ENCODE measurements at regions not wholly inside any gene's neighbourhood (a gene's known extent, or its start where the extent isn't known, plus 50 kb on each side); places are given as distances from the start of the nearest gene placed in this dataset.

- Histone ChIP-seq H3K9me3 (ENCODE audit: control insufficient read depth in 2 of 2, insufficient read depth in 1 of 2, low read depth in 1 of 2, low read length in 1 of 2) (no peaks in the 10 kb centered on the region), H3K36me3 (ENCODE audit: control insufficient read depth in 2 of 2, insufficient read depth in 2 of 2, low read length in 1 of 2) (no peaks in the 10 kb centered on the region), H3K4me1 (ENCODE audit: control insufficient read depth in 2 of 2, insufficient read depth in 2 of 2, low read length in 1 of 2) (no peaks in the 10 kb centered on the region), H3K27ac (ENCODE audit: low read depth in 2 of 2, low read length in 1 of 2) (no peak overlapping the region), H3K4me3 (ENCODE audit: low read depth in 1 of 2, low read length in 2 of 2) (no peak overlapping the region), H3K27me3 (ENCODE audit: control insufficient read depth in 1 of 2, insufficient read depth in 2 of 2, low read length in 2 of 2) (no peaks in the 10 kb centered on the region)
- 81 to 89% methylated on average over 2 of the region's 2 CpGs for WGBS, 2 donors
These were observed 178.6 kb downstream of the PLCE1 start for GRCh38 chr10:94172332-94172731.

- Histone ChIP-seq H3K27ac (ENCODE audit: low read depth in 2 of 2, low read length in 1 of 2) (no peak overlapping the region), H3K36me3 (ENCODE audit: control insufficient read depth in 2 of 2, insufficient read depth in 2 of 2, low read length in 1 of 2) (no peaks in the 10 kb centered on the region), H3K27me3 (ENCODE audit: control insufficient read depth in 1 of 2, insufficient read depth in 2 of 2, low read length in 2 of 2) (no peaks in the 10 kb centered on the region), H3K9me3 (ENCODE audit: control insufficient read depth in 2 of 2, insufficient read depth in 1 of 2, low read depth in 1 of 2, low read length in 1 of 2) (no peaks in the 10 kb centered on the region), H3K4me1 (ENCODE audit: control insufficient read depth in 2 of 2, insufficient read depth in 2 of 2, low read length in 1 of 2) (no peaks in the 10 kb centered on the region), H3K4me3 (ENCODE audit: low read depth in 1 of 2, low read length in 2 of 2) (no peak overlapping the region)
- 52 to 68% methylated on average over 3 of the region's 3 CpGs for WGBS, 2 donors
These were observed 179.9 kb downstream of the PLCE1 start for GRCh38 chr10:94173594-94173993.

GRCh38 chr10:94174838-94175237 lies 181.1 kb downstream of the PLCE1 start:
- Histone ChIP-seq H3K4me1 (ENCODE audit: control insufficient read depth in 2 of 2, insufficient read depth in 2 of 2, low read length in 1 of 2) (no peaks in the 10 kb centered on the region), H3K27ac (ENCODE audit: low read depth in 2 of 2, low read length in 1 of 2) (no peak overlapping the region)

GRCh38 chr10:94178475-94179253 lies 184.1 kb downstream of the NOC3L start:
- no peaks in the 10 kb centered on the region for H3K36me3 ChIP-seq (ENCODE audit: control insufficient read depth in 2 of 2, insufficient read depth in 2 of 2, low read length in 1 of 2)
- H3K27me3 ChIP-seq (ENCODE audit: control insufficient read depth in 1 of 2, insufficient read depth in 2 of 2, low read length in 2 of 2), result no peaks in the 10 kb centered on the region
- H3K27ac ChIP-seq (ENCODE audit: low read depth in 2 of 2, low read length in 1 of 2), result no peak overlapping the region
- H3K4me1 ChIP-seq (ENCODE audit: control insufficient read depth in 2 of 2, insufficient read depth in 2 of 2, low read length in 1 of 2), result no peaks in the 10 kb centered on the region
- no peaks in the 10 kb centered on the region for H3K9me3 ChIP-seq (ENCODE audit: control insufficient read depth in 2 of 2, insufficient read depth in 1 of 2, low read depth in 1 of 2, low read length in 1 of 2)
- H3K4me3 ChIP-seq (ENCODE audit: low read depth in 1 of 2, low read length in 2 of 2), result no peak overlapping the region
- WGBS, 2 donors, result 60 to 72% methylated on average over 5 of the region's 5 CpGs

More at GRCh38 chr10:94174838-94175237, 181.1 kb downstream of the PLCE1 start:
- Histone ChIP-seq H3K36me3 (ENCODE audit: control insufficient read depth in 2 of 2, insufficient read depth in 2 of 2, low read length in 1 of 2) (no peaks in the 10 kb centered on the region), H3K4me3 (ENCODE audit: low read depth in 1 of 2, low read length in 2 of 2) (no peak overlapping the region), H3K27me3 (ENCODE audit: control insufficient read depth in 1 of 2, insufficient read depth in 2 of 2, low read length in 2 of 2) (no peaks in the 10 kb centered on the region), H3K9me3 (ENCODE audit: control insufficient read depth in 2 of 2, insufficient read depth in 1 of 2, low read depth in 1 of 2, low read length in 1 of 2) (no peaks in the 10 kb centered on the region)

GRCh38 chr10:94180576-94180975 lies 182.2 kb downstream of the NOC3L start:
- Histone ChIP-seq H3K27ac (ENCODE audit: low read depth in 2 of 2, low read length in 1 of 2) (no peak overlapping the region), H3K9me3 (ENCODE audit: control insufficient read depth in 2 of 2, insufficient read depth in 1 of 2, low read depth in 1 of 2, low read length in 1 of 2) (no peaks in the 10 kb centered on the region), H3K4me1 (ENCODE audit: control insufficient read depth in 2 of 2, insufficient read depth in 2 of 2, low read length in 1 of 2) (no peaks in the 10 kb centered on the region), H3K4me3 (ENCODE audit: low read depth in 1 of 2, low read length in 2 of 2) (no peak overlapping the region), H3K27me3 (ENCODE audit: control insufficient read depth in 1 of 2, insufficient read depth in 2 of 2, low read length in 2 of 2) (no peaks in the 10 kb centered on the region), H3K36me3 (ENCODE audit: control insufficient read depth in 2 of 2, insufficient read depth in 2 of 2, low read length in 1 of 2) (no peaks in the 10 kb centered on the region)
- 82 to 88% methylated on average over 2 of the region's 2 CpGs for WGBS, 2 donors

GRCh38 chr10:94183666-94184264 lies 179.0 kb downstream of the NOC3L start:
- H3K27me3 ChIP-seq (ENCODE audit: control insufficient read depth in 1 of 2, insufficient read depth in 2 of 2, low read length in 2 of 2), result no peaks in the 10 kb centered on the region
- no peaks in the 10 kb centered on the region for H3K36me3 ChIP-seq (ENCODE audit: control insufficient read depth in 2 of 2, insufficient read depth in 2 of 2, low read length in 1 of 2)
- no peak overlapping the region for H3K27ac ChIP-seq (ENCODE audit: low read depth in 2 of 2, low read length in 1 of 2)
- H3K4me3 ChIP-seq (ENCODE audit: low read depth in 1 of 2, low read length in 2 of 2), result no peak overlapping the region
- 66 to 80% methylated on average over 7 of the region's 7 CpGs for WGBS, 2 donors
- no peaks in the 10 kb centered on the region for H3K4me1 ChIP-seq (ENCODE audit: control insufficient read depth in 2 of 2, insufficient read depth in 2 of 2, low read length in 1 of 2)
- H3K9me3 ChIP-seq (ENCODE audit: control insufficient read depth in 2 of 2, insufficient read depth in 1 of 2, low read depth in 1 of 2, low read length in 1 of 2), result no peaks in the 10 kb centered on the region

GRCh38 chr10:94186722-94187121 lies 176.0 kb downstream of the NOC3L start:
- no peaks in the 10 kb centered on the region for H3K36me3 ChIP-seq (ENCODE audit: control insufficient read depth in 2 of 2, insufficient read depth in 2 of 2, low read length in 1 of 2)
- no peaks in the 10 kb centered on the region for H3K27me3 ChIP-seq (ENCODE audit: control insufficient read depth in 1 of 2, insufficient read depth in 2 of 2, low read length in 2 of 2)
- no peaks in the 10 kb centered on the region for H3K9me3 ChIP-seq (ENCODE audit: control insufficient read depth in 2 of 2, insufficient read depth in 1 of 2, low read depth in 1 of 2, low read length in 1 of 2)
- no peak overlapping the region for H3K4me3 ChIP-seq (ENCODE audit: low read depth in 1 of 2, low read length in 2 of 2)
- WGBS, 2 donors, result 74 to 92% methylated on average over 2 of the region's 2 CpGs
- H3K27ac ChIP-seq (ENCODE audit: low read depth in 2 of 2, low read length in 1 of 2), result no peak overlapping the region
- no peaks in the 10 kb centered on the region for H3K4me1 ChIP-seq (ENCODE audit: control insufficient read depth in 2 of 2, insufficient read depth in 2 of 2, low read length in 1 of 2)

- WGBS, 2 donors, result 77 to 81% methylated on average over 3 of the region's 3 CpGs
- no peaks in the 10 kb centered on the region for H3K9me3 ChIP-seq (ENCODE audit: control insufficient read depth in 2 of 2, insufficient read depth in 1 of 2, low read depth in 1 of 2, low read length in 1 of 2)
These were observed 170.4 kb downstream of the NOC3L start for GRCh38 chr10:94192333-94192732.

GRCh38 chr10:94192974-94193373 lies 169.8 kb downstream of the NOC3L start:
- H3K27ac ChIP-seq (ENCODE audit: low read depth in 2 of 2, low read length in 1 of 2), result no peak overlapping the region
- H3K4me3 ChIP-seq (ENCODE audit: low read depth in 1 of 2, low read length in 2 of 2), result no peak overlapping the region
- no peaks in the 10 kb centered on the region for H3K4me1 ChIP-seq (ENCODE audit: control insufficient read depth in 2 of 2, insufficient read depth in 2 of 2, low read length in 1 of 2)
- no peaks in the 10 kb centered on the region for H3K36me3 ChIP-seq (ENCODE audit: control insufficient read depth in 2 of 2, insufficient read depth in 2 of 2, low read length in 1 of 2)
- no peaks in the 10 kb centered on the region for H3K9me3 ChIP-seq (ENCODE audit: control insufficient read depth in 2 of 2, insufficient read depth in 1 of 2, low read depth in 1 of 2, low read length in 1 of 2)
- WGBS, 2 donors, result 58 to 64% methylated on average over 1 of the region's 1 CpG
- no peaks in the 10 kb centered on the region for H3K27me3 ChIP-seq (ENCODE audit: control insufficient read depth in 1 of 2, insufficient read depth in 2 of 2, low read length in 2 of 2)

More at GRCh38 chr10:94192333-94192732, 170.4 kb downstream of the NOC3L start:
- Histone ChIP-seq H3K4me1 (ENCODE audit: control insufficient read depth in 2 of 2, insufficient read depth in 2 of 2, low read length in 1 of 2) (no peaks in the 10 kb centered on the region), H3K27me3 (ENCODE audit: control insufficient read depth in 1 of 2, insufficient read depth in 2 of 2, low read length in 2 of 2) (no peaks in the 10 kb centered on the region), H3K4me3 (ENCODE audit: low read depth in 1 of 2, low read length in 2 of 2) (no peak overlapping the region), H3K36me3 (ENCODE audit: control insufficient read depth in 2 of 2, insufficient read depth in 2 of 2, low read length in 1 of 2) (no peaks in the 10 kb centered on the region), H3K27ac (ENCODE audit: low read depth in 2 of 2, low read length in 1 of 2) (no peak overlapping the region)

GRCh38 chr10:94193466-94193924 lies 169.2 kb downstream of the NOC3L start:
- H3K27me3 ChIP-seq (ENCODE audit: control insufficient read depth in 1 of 2, insufficient read depth in 2 of 2, low read length in 2 of 2), result no peaks in the 10 kb centered on the region
- no peaks in the 10 kb centered on the region for H3K36me3 ChIP-seq (ENCODE audit: control insufficient read depth in 2 of 2, insufficient read depth in 2 of 2, low read length in 1 of 2)
- H3K9me3 ChIP-seq (ENCODE audit: control insufficient read depth in 2 of 2, insufficient read depth in 1 of 2, low read depth in 1 of 2, low read length in 1 of 2), result no peaks in the 10 kb centered on the region
- H3K4me1 ChIP-seq (ENCODE audit: control insufficient read depth in 2 of 2, insufficient read depth in 2 of 2, low read length in 1 of 2), result no peaks in the 10 kb centered on the region
- H3K27ac ChIP-seq (ENCODE audit: low read depth in 2 of 2, low read length in 1 of 2), result no peak overlapping the region
- no peak overlapping the region for H3K4me3 ChIP-seq (ENCODE audit: low read depth in 1 of 2, low read length in 2 of 2)
- 40 to 51% methylated on average over 4 of the region's 4 CpGs for WGBS, 2 donors

Data from esophagus (tissue), 2 donors.